AG04449 (cell line): ENCODE measurements at regions not wholly inside any gene's neighbourhood (a gene's known extent, or its start where the extent isn't known, plus 50 kb on each side); places are given as distances from the start of the nearest gene placed in this dataset.

Experiments used
- CTCF ChIA-PET: fragments of 350-600 bp; formaldehyde crosslinking; extraction: SDS; loops from one replicate; lab custom pipeline; 2021; ENCODE audit warnings: antibody characterized with exemption; lab: Yijun Ruan, JAX
- POLR2A ChIA-PET: fragments of 400-600, 350-600 bp; formaldehyde crosslinking; extraction: SDS; loops from one replicate; lab custom pipeline; 2020; ENCODE audit warnings: antibody characterized with exemption, inconsistent platforms; lab: Yijun Ruan, JAX
- DNase-seq: peaks from one replicate; pipeline ENCODE4 v3.0.0-alpha.2; 2010; ENCODE audit warnings: low read depth, low spot score
- H3K4me3 ChIP-seq: 2 replicates; pipeline ENCODE4 v1.5.1; 2011; ENCODE audit warnings: low read depth, mild to moderate bottlenecking, control low read depth, low read length
- TF ChIP-seq, protein P1 (sequence below): IDR thresholded peaks from one replicate; pipeline ENCODE4 v1.5.1; 2011; ENCODE audit warnings: mild to moderate bottlenecking, moderate library complexity, low read length, control low read depth, inconsistent platforms; ENCODE audit not compliant: insufficient read depth; ENCODE audit errors: missing control alignments

DNA sequence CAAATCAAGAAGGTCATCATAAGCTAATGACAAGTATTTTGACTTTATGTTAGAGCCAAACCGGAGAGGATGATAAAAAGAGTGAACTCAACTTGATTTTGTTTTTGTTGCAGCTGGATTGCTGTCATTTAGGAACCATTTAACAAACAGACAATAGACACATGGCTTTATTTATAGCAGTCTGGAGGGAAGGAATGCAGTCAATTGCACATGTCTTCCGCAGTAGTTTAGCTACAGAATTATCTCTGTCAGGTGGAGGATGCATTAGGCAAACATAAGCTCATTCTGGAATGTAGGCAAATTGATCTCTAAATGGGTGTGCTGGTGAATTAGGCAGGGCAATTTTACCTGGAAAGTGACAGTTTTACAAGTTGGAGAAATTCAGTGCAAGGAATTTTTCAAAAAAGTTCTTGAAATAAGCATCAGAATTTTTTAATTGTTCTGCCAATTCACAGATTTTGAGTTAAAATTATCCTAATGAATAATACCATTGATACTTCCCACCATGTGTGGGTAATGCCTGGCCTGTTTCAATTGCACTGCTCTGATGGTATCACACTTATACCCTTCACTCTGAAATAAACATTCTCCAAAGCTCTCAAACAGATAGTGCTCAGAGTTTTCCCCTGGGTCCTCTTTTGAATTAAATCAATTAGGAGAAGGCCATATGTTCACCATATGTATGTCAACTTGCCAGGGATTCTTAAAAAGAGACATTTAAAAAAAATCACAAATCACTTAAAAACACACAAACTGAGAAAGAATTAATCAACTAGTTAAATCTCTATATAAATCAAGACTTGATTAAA lies 318.3 kb downstream of the NDFIP2 start:
- TF ChIP-seq, protein P1, sequence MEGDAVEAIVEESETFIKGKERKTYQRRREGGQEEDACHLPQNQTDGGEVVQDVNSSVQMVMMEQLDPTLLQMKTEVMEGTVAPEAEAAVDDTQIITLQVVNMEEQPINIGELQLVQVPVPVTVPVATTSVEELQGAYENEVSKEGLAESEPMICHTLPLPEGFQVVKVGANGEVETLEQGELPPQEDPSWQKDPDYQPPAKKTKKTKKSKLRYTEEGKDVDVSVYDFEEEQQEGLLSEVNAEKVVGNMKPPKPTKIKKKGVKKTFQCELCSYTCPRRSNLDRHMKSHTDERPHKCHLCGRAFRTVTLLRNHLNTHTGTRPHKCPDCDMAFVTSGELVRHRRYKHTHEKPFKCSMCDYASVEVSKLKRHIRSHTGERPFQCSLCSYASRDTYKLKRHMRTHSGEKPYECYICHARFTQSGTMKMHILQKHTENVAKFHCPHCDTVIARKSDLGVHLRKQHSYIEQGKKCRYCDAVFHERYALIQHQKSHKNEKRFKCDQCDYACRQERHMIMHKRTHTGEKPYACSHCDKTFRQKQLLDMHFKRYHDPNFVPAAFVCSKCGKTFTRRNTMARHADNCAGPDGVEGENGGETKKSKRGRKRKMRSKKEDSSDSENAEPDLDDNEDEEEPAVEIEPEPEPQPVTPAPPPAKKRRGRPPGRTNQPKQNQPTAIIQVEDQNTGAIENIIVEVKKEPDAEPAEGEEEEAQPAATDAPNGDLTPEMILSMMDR, result no peak
- POLR2A ChIA-PET, result no interaction called here
- no peak overlapping the region for H3K4me3 ChIP-seq
- no peak for DNase-seq
- CTCF ChIA-PET, result interaction anchor here (0.9 kb wide), 1 partner anchor 544 kb away, joined by 3 read pairs; no protein-coding TSS in a partner anchor

DNA sequence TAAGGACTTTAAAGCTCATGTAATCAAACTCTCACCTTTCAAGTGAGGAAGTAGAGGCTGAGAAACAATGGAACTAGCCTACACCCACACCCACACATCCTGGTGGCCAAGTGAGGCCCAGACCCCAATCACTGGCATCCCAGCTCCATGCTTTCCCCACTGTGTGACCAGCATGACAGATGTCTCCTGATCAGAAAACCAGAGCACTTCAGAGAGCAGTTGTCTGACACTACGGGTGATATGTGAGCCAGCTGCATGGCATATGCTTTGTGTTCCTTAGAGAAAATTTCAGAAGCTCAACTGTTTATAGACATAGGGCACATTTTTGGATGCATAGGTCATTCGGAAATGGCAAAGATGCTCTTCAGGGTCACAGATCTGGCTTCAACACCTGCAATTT lies 315.2 kb downstream of the NDFIP2 start:
- CTCF ChIA-PET, result interaction anchor here (0.7 to 3.4 kb wide), 2 partner anchors 194 to 547 kb away, joined by 3 to 10 read pairs; no protein-coding TSS in a partner anchor
- POLR2A ChIA-PET, result no interaction called here
- no peak for DNase-seq
- TF ChIP-seq, protein P1, result no peak
- no peak overlapping the region for H3K4me3 ChIP-seq

DNA sequence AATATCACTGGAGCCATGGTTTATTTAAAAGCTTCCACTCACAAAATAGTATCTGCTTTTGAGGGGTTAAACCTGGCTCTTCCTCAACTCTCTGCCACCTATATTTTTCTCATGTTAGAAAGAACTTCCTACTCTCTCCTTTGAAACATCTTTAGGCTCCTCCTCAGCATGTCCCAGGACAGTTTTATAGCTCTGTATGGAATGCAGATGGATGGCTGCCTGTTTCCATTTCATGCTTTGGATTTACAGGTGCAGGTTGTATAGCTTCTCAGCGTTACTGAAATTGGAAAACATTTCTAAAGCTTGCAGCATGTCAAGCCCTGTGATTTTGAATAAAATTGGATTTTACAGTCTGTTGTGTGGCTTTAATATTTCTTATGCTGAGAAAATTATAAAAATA lies 314.0 kb downstream of the NDFIP2 start:
- ChIA-PET CTCF (interaction anchor here (3.4 kb wide), 1 partner anchor 548 kb away, joined by 10 read pairs; no protein-coding TSS in a partner anchor), POLR2A (no interaction called here)
- no peak for DNase-seq
- TF ChIP-seq, protein P1, result no peak
- no peak overlapping the region for H3K4me3 ChIP-seq

DNA sequence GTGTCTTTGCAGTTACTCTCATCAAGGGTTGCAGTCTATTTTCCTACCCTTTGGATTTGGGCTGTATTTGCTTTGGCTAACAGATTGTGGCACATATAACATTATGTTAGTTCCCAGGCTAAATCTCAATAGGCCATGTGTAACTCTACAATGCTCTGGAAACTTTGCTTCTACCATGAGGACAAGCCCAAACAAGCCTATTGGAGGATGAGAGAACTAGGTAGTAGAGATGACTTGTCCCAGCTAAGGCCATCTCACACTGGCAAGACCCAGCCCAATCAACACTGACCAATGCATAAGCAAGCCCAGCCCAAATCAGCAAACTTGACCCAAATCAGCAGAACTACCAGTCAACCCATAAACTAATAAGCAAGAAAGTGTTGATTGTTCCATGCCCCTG lies 311.8 kb downstream of the NDFIP2 start:
- POLR2A ChIA-PET, result no interaction called here
- TF ChIP-seq, protein P1, result no peak
- H3K4me3 ChIP-seq, result no peak overlapping the region
- CTCF ChIA-PET, result no interaction called here
- no peak for DNase-seq

DNA sequence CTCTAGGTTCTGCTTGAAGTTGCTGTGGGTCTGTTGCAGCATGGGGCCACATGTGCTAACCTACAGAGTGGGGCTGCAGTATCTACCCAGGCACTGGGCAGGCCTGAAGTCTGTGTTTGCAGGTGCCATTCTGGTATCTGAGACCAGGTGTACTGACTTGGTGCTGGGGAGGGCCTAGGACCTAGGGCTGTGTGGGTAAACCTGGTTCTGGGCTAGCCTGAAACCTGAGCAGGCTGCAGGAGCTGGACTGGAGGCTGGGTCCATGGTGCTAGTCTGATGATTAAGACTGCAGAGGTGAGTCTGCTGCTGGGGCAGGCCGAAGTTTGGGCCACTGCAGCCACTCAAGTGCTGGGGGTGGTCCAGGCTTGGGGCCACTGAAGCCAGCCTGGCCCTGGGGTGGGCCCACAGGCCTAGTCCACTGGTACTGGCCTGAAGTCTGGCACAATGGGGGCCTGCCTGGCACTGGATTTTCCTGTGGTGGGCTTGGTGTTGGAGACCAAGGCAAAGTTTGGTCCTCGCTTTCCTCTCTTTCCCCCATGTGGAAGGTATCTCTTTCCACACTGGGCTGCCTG lies 310.6 kb downstream of the NDFIP2 start:
- no peak overlapping the region for H3K4me3 ChIP-seq
- POLR2A ChIA-PET, result no interaction called here
- CTCF ChIA-PET, result interaction anchor here (0.7 to 0.9 kb wide), 2 partner anchors 16 to 547 kb away, joined by 3 read pairs; no protein-coding TSS in a partner anchor
- DNase-seq, result no peak
- TF ChIP-seq, protein P1, result no peak

DNA sequence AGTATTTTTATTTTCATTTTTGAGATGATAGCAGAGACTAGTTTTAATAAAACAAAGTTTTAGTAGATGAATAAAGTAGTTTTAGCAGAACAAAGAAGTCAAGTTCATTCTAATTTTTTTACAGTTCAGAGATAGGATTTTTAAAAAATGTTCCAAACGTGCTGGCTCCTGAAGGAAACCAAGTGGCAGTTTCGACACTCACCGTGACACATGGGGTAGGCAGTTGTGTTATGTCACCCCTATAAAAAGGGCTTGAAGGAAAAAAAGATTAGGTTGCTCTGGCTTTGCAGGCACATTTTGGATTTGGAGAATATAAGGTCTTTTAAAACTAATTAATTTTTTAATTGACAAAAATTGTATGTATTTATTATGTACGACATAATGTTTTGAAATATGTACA lies 305.2 kb downstream of the NDFIP2 start:
- H3K4me3 ChIP-seq, result no peak overlapping the region
- POLR2A ChIA-PET, result no interaction called here
- no peak for DNase-seq
- TF ChIP-seq, protein P1, result no peak
- CTCF ChIA-PET, result interaction anchor here (1.6 kb wide), 1 partner anchor 556 kb away, joined by 3 read pairs; no protein-coding TSS in a partner anchor
